ENCODE measurements at regions not wholly inside any gene's neighbourhood (a gene's known extent, or its start where the extent isn't known, plus 50 kb on each side); places are given as distances from the start of the nearest gene placed in this dataset.

DNA sequence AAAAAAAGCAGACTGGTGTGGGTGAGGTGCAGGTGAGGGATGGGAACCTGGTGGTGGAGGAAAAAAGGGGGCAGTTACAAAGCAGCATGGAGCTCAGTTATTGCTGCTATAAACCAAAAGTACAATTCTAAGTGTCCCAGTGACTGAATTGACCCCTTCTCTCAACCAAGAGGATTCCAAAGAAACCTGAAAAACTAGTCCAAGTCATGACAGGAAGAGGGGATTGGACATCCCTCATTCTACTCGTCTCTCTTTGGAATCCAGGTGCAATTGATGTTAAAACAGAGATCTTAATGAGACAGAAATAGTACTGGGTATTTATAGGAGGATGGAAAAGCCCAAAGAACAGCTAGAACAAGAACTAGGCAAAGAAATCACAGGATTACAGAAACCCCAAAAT is 322.3 kb upstream of the IGFBP3 start:
- FAIRE-seq (no peak), DNase-seq (no peak)
- Histone ChIP-seq H3K27me3 (ENCODE audit: control insufficient read depth, insufficient read depth, low read length) (no peaks in the 10 kb centered on the region), H3K9ac (ENCODE audit: low read length in 3 of 3) (no peak overlapping the region), H3K36me3 (ENCODE audit: control insufficient read depth in 2 of 3, insufficient read depth in 3 of 3, low read length in 3 of 3) (no peaks in the 10 kb centered on the region), H3K4me1 (ENCODE audit: control insufficient read depth in 2 of 3, insufficient read depth in 2 of 3, low read depth in 1 of 3, low read length in 3 of 3) (no peaks in the 10 kb centered on the region), H3K27ac (ENCODE audit: low read depth in 2 of 2, low read length in 2 of 2) (no peak overlapping the region), H3K4me3 (ENCODE audit: low read length in 3 of 3) (no peak overlapping the region), H3K9me3 (ENCODE audit: control insufficient read depth in 2 of 3, insufficient read depth in 1 of 3, low read length in 3 of 3) (no peaks in the 10 kb centered on the region)
- TF ChIP-seq, protein P1, sequence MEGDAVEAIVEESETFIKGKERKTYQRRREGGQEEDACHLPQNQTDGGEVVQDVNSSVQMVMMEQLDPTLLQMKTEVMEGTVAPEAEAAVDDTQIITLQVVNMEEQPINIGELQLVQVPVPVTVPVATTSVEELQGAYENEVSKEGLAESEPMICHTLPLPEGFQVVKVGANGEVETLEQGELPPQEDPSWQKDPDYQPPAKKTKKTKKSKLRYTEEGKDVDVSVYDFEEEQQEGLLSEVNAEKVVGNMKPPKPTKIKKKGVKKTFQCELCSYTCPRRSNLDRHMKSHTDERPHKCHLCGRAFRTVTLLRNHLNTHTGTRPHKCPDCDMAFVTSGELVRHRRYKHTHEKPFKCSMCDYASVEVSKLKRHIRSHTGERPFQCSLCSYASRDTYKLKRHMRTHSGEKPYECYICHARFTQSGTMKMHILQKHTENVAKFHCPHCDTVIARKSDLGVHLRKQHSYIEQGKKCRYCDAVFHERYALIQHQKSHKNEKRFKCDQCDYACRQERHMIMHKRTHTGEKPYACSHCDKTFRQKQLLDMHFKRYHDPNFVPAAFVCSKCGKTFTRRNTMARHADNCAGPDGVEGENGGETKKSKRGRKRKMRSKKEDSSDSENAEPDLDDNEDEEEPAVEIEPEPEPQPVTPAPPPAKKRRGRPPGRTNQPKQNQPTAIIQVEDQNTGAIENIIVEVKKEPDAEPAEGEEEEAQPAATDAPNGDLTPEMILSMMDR (IDR thresholded peaks at IDR 0.05; ENCODE audit: borderline replicate concordance, extremely low read depth, insufficient read depth): no peak
- intact Hi-C loops (cut with DNase I): no loop called here

DNA sequence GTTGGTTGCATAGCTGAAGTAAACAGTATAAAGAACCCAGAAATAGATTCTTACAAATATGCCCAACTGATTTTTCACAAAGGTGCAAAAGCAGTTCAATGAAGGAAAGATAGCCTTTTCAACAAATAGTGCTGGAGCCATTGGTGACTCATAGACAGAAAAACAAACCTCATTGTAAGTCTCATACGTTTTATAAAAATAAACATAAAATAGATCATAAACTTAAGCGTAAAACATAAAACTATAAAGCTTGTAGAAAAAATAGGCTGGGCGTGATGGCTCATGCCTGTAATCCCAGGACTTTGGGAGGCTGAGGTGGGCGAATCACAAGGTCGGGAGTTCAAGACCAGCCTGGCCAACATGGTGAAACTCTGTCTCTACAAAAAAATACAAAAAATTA is 318.8 kb upstream of the IGFBP3 start:
- H3K4me1 ChIP-seq (ENCODE audit: control insufficient read depth in 2 of 3, insufficient read depth in 2 of 3, low read depth in 1 of 3, low read length in 3 of 3): no peaks in the 10 kb centered on the region
- intact Hi-C loops (cut with DNase I): no loop called here
- TF ChIP-seq, protein P1 (IDR thresholded peaks at IDR 0.05; ENCODE audit: borderline replicate concordance, extremely low read depth, insufficient read depth): no peak
- no peak overlapping the region for H3K9ac ChIP-seq (ENCODE audit: low read length in 3 of 3)
- no peak for FAIRE-seq
- no peaks in the 10 kb centered on the region for H3K27me3 ChIP-seq (ENCODE audit: control insufficient read depth, insufficient read depth, low read length)
- no peak overlapping the region for H3K4me3 ChIP-seq (ENCODE audit: low read length in 3 of 3)
- H3K36me3 ChIP-seq (ENCODE audit: control insufficient read depth in 2 of 3, insufficient read depth in 3 of 3, low read length in 3 of 3): no peaks in the 10 kb centered on the region
- H3K9me3 ChIP-seq (ENCODE audit: control insufficient read depth in 2 of 3, insufficient read depth in 1 of 3, low read length in 3 of 3): no peaks in the 10 kb centered on the region
- no peak overlapping the region for H3K27ac ChIP-seq (ENCODE audit: low read depth in 2 of 2, low read length in 2 of 2)
- no peak for DNase-seq

DNA sequence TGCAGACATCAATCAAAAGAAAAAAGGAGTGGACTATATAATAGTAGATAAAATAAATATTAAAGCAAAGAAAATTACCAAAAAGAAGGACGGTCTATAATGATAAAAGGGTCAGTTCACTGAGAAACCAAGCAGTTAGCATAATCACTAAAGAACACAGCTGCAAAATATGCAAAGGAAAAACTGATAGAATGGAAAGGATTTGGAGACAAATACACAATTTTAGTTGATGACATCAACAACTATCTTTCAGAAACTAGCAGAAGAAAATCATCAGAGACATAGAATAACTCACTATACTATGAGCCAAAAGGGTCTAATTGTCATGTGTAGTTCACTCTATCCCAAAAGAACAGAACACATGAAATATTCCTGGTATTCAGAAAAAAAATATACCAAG is 316.4 kb upstream of the IGFBP3 start:
- Histone ChIP-seq H3K4me3 (ENCODE audit: low read length in 3 of 3) (no peak overlapping the region), H3K27ac (ENCODE audit: low read depth in 2 of 2, low read length in 2 of 2) (no peak overlapping the region), H3K9me3 (ENCODE audit: control insufficient read depth in 2 of 3, insufficient read depth in 1 of 3, low read length in 3 of 3) (no peaks in the 10 kb centered on the region), H3K9ac (ENCODE audit: low read length in 3 of 3) (no peak overlapping the region), H3K4me1 (ENCODE audit: control insufficient read depth in 2 of 3, insufficient read depth in 2 of 3, low read depth in 1 of 3, low read length in 3 of 3) (no peaks in the 10 kb centered on the region), H3K36me3 (ENCODE audit: control insufficient read depth in 2 of 3, insufficient read depth in 3 of 3, low read length in 3 of 3) (no peaks in the 10 kb centered on the region), H3K27me3 (ENCODE audit: control insufficient read depth, insufficient read depth, low read length) (no peaks in the 10 kb centered on the region)
- intact Hi-C loops (cut with DNase I): no loop called here
- TF ChIP-seq, protein P1 (IDR thresholded peaks at IDR 0.05; ENCODE audit: borderline replicate concordance, extremely low read depth, insufficient read depth): no peak
- DNase-seq: no peak
- no peak for FAIRE-seq

DNA sequence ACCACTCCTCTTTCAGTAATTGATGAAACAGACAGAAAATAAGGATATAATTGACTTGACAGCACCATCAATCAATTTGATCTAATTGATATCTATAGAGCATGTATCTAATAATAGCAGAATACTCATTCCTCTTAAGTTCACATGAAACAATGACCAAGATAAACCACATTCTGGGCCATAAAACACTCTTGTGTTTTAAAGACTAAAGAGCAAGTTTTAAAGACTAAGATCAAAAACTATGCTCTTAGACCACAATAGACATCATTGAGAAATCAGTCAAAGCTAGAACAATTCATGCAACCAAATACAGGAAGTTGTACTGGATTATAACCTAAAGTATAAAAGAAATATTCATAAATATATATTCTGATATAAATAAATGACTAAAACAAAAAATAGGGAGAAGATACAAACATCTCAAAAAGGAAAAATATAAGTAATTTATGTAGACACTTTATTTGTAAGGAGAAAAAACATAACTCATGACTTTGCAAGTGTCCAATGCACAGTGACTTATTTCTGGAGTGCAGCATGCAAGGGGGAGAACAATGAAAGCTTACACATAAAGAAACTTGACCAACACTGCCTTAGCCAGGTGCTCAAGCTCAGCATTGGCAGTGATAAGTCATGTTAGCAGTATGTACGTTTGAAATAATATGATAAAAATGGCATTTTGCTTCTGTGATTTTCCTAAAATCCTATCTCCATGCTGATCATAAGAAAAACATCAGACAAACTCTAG is 312.7 kb upstream of the IGFBP3 start:
- intact Hi-C loops (cut with DNase I): no loop called here
- FAIRE-seq: peak; percentile 23
- no peak overlapping the region for H3K9ac ChIP-seq (ENCODE audit: low read length in 3 of 3)

More for the DNA sequence above, 312.7 kb upstream of the IGFBP3 start:
- TF ChIP-seq, protein P1 (IDR thresholded peaks at IDR 0.05; ENCODE audit: borderline replicate concordance, extremely low read depth, insufficient read depth): no peak
- no peaks in the 10 kb centered on the region for H3K27me3 ChIP-seq (ENCODE audit: control insufficient read depth, insufficient read depth, low read length)
- H3K9me3 ChIP-seq (ENCODE audit: control insufficient read depth in 2 of 3, insufficient read depth in 1 of 3, low read length in 3 of 3): no peaks in the 10 kb centered on the region
- no peak overlapping the region for H3K4me3 ChIP-seq (ENCODE audit: low read length in 3 of 3)
- H3K27ac ChIP-seq (ENCODE audit: low read depth in 2 of 2, low read length in 2 of 2): no peak overlapping the region
- no peaks in the 10 kb centered on the region for H3K36me3 ChIP-seq (ENCODE audit: control insufficient read depth in 2 of 3, insufficient read depth in 3 of 3, low read length in 3 of 3)
- DNase-seq: no peak
- no peaks in the 10 kb centered on the region for H3K4me1 ChIP-seq (ENCODE audit: control insufficient read depth in 2 of 3, insufficient read depth in 2 of 3, low read depth in 1 of 3, low read length in 3 of 3)
